Immature natural killer cell (primary cell): ENCODE measurements at regions not wholly inside any gene's neighbourhood (a gene's known extent, or its start where the extent isn't known, plus 50 kb on each side); places are given as distances from the start of the nearest gene placed in this dataset.

Experiments used
- DNase-seq, 3 donors: peaks; one replicate each; pipeline ENCODE4 v3.0.0; 2022; ENCODE audit warnings: mixed read lengths in 1 of 3
- H3K27ac Mint-ChIP-seq, 6 donors: one replicate each; pipeline ENCODE4 v1.8.0; 2020; ENCODE audit warnings: mixed read lengths in 6 of 6, mild to moderate bottlenecking in 5 of 6, inconsistent platforms in 4 of 6, moderate library complexity in 3 of 6
- H3K27me3 Mint-ChIP-seq, 3 donors: one replicate each; pipeline ENCODE4 v1.8.0; 2020 to 2021; ENCODE audit warnings: low read depth in 3 of 3, mild to moderate bottlenecking in 3 of 3, mixed read lengths in 3 of 3, moderate library complexity in 3 of 3, inconsistent platforms in 1 of 3
- H3K36me3 Mint-ChIP-seq, 3 donors: one replicate each; pipeline ENCODE4 v1.8.0; 2020; ENCODE audit warnings: mixed read lengths in 3 of 3, inconsistent platforms in 2 of 3, mild to moderate bottlenecking in 2 of 3
- H3K4me1 Mint-ChIP-seq, 2 donors: one replicate each; pipeline ENCODE4 v1.8.0; 2020; ENCODE audit warnings: inconsistent platforms in 2 of 2, mild to moderate bottlenecking in 2 of 2, mixed read lengths in 2 of 2, moderate library complexity in 1 of 2
- H3K4me3 Mint-ChIP-seq, 5 donors: one replicate each; pipeline ENCODE4 v1.8.0; 2020; ENCODE audit warnings: mild to moderate bottlenecking in 5 of 5, mixed read lengths in 5 of 5, inconsistent platforms in 3 of 5, moderate library complexity in 3 of 5
- H3K9me3 Mint-ChIP-seq, 6 donors: one replicate each; pipeline ENCODE4 v1.8.0; 2020; ENCODE audit warnings: mild to moderate bottlenecking in 6 of 6, mixed read lengths in 6 of 6, inconsistent platforms in 4 of 6, moderate library complexity in 3 of 6

DNA sequence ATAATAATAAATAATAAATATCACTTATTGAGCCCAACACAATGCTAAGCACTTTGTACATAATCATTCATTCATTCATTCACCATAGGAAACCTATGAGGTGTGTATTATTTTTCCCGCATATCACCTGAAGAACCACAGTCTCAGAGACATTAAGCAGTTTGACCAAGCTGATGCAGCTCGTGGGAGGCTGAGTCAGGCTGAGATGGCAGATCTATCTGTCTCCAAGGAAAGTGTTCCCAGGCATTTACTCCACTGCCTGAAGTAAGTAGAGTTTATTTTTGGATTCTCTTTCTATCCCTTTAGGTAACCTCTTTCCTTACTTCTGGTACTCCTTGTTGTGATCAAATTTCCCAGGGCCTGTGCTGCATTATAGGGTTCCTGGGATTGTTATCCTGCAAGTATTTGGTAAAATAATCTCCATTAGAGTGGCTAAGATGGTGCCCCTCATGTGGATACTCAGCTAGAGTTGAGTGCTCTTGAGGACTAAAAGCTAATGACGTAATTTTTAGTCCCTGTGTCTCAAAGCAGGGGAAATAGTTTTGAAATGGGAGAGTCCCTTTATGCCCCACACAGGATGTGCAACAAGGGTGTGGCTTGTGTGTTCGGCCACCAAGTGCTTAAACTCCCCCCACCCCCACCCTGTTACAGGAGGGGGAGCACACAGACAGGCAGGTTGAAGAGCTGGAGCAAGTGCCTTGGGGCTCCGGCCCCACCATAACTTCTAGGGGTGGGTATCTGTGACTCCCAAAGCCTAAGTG, 467.0 kb downstream of the STIM2 start:
- Mint-ChIP-seq H3K27me3 (peaks cover 0 to 2% (median 0%) of the 10 kb centered on the region in 3 donors), H3K27ac (no peak overlapping the region), H3K4me1 (no peaks in the 10 kb centered on the region), H3K36me3 (no peaks in the 10 kb centered on the region), H3K9me3 (peaks cover 0 to 3% (median 0%) of the 10 kb centered on the region in 6 donors), H3K4me3 (no peak overlapping the region)
- DNase-seq, result no peak

DNA sequence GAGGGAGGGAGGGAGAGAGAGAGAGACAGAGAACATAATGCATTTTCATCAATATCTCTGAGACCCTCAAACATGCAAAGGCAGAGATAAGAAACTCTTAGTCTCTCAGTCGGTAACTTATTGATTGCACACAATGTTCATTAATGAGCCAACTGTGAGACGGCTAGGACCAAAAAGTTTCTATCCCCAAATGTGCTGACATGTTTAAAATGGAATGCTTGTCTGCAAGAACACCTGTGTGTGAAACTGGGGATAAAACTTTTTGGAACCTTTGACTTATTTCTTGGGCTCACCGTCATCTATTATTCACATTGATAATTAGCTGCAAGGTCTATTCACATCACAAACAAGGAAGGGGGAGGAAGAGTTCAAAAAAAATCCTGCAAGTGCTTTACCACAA, 477.9 kb downstream of the STIM2 start:
- Mint-ChIP-seq H3K4me1 (no peaks in the 10 kb centered on the region), H3K36me3 (no peaks in the 10 kb centered on the region), H3K9me3 (peaks cover 0 to 5% (median 0%) of the 10 kb centered on the region in 6 donors), H3K27me3 (peaks cover 0 to 3% (median 0%) of the 10 kb centered on the region in 3 donors), H3K27ac (no peak overlapping the region), H3K4me3 (no peak overlapping the region)
- no peak for DNase-seq

DNA sequence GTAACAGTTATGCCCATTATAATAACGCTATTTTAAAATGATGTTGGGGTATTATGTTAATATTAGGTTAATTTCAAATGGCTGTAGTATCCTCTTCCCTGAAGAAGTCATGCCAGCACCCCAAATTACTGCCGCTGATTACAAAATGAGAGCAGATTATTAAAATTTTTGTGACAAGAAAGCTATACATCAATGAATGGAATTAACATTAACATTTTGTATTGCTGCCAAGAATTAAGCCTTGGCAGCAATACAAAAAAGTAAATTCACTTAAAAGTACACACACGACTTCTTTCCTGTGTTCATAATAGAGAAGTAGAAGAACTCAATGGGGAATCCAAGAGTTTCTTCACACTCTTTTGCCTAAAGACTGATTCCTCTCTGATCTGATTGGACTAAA, 482.8 kb downstream of the STIM2 start:
- peaks cover 0 to 2% (median 0%) of the 10 kb centered on the region in 3 donors for H3K27me3 Mint-ChIP-seq
- H3K9me3 Mint-ChIP-seq, result peaks cover 0 to 3% (median 0%) of the 10 kb centered on the region in 6 donors
- no peaks in the 10 kb centered on the region for H3K36me3 Mint-ChIP-seq
- H3K4me3 Mint-ChIP-seq, result no peak overlapping the region
- no peak for DNase-seq
- no peak overlapping the region for H3K27ac Mint-ChIP-seq
- H3K4me1 Mint-ChIP-seq, result no peaks in the 10 kb centered on the region

DNA sequence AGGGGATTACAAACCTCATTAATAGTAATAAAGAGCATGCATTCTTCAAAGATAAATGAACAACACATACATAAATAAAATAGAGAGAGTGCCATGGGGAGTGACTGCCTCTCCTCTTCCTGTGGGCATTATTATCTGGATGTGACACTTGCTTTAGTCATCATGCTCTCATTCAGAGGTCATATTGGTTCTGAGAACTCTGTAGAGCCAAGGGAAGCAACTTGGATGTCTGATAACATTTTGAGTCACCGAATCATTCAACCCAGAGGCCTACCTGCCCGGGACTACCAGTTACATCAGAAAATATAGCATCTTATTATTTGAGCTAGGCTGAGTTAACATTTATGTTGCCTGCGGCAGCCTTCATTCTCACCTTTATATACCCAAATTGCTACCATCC, 489.5 kb downstream of the STIM2 start:
- no peak overlapping the region for H3K4me3 Mint-ChIP-seq
- peaks cover 0 to 6% (median 2%) of the 10 kb centered on the region in 6 donors for H3K9me3 Mint-ChIP-seq
- H3K4me1 Mint-ChIP-seq, result no peaks in the 10 kb centered on the region
- H3K36me3 Mint-ChIP-seq, result no peaks in the 10 kb centered on the region
- peaks cover 0 to 2% (median 0%) of the 10 kb centered on the region in 3 donors for H3K27me3 Mint-ChIP-seq
- no peak for DNase-seq
- no peak overlapping the region for H3K27ac Mint-ChIP-seq

DNA sequence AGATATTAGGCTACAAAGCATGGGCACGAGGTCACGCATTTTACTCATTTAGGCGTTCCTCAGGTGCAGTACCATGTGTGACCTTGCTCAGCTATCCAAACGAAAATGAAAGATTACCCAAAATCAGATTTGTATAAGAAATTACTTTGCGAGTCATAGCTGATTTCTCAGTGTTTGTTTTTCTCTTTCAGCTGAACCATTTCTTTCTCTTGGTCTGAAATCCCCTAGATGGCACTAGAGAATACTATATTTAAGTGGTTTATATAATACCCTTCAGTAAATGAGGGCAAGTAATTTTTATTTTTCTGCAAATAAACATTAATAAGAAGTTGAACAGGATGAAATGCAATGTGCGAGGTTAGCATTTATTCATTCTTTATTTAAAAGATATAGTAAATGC, 496.6 kb downstream of the STIM2 start:
- Mint-ChIP-seq H3K4me1 (no peaks in the 10 kb centered on the region), H3K27ac (no peak overlapping the region), H3K27me3 (peaks cover 0 to 1% (median 0%) of the 10 kb centered on the region in 3 donors), H3K9me3 (peaks cover 0 to 16% (median 2%) of the 10 kb centered on the region in 6 donors), H3K4me3 (no peak overlapping the region), H3K36me3 (no peaks in the 10 kb centered on the region)
- no peak for DNase-seq

DNA sequence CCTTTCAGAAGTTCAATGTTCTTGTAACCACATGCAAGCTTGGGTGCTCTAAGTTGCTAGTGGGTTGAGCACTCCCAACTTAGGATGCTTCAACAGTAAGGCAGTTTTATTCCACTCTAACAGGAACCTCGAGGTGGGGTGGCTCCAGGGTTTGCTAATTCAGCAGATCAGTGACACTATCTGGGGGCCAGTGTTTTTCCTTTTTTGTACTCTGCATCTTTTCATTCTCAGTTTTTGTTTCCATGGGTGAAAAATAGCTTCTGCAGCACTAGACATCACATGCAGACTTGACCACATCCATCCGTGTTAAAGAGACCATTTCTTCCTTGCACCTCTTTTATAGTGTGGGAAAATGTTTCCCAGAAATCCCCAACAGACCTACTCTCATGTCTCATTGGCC, 497.6 kb downstream of the STIM2 start:
- DNase-seq, result no peak
- no peaks in the 10 kb centered on the region for H3K36me3 Mint-ChIP-seq
- peaks cover 0 to 16% (median 2%) of the 10 kb centered on the region in 6 donors for H3K9me3 Mint-ChIP-seq
- no peak overlapping the region for H3K27ac Mint-ChIP-seq
- no peak overlapping the region for H3K4me3 Mint-ChIP-seq
- H3K27me3 Mint-ChIP-seq, result peaks cover 0 to 1% (median 0%) of the 10 kb centered on the region in 3 donors
- H3K4me1 Mint-ChIP-seq, result no peaks in the 10 kb centered on the region

DNA sequence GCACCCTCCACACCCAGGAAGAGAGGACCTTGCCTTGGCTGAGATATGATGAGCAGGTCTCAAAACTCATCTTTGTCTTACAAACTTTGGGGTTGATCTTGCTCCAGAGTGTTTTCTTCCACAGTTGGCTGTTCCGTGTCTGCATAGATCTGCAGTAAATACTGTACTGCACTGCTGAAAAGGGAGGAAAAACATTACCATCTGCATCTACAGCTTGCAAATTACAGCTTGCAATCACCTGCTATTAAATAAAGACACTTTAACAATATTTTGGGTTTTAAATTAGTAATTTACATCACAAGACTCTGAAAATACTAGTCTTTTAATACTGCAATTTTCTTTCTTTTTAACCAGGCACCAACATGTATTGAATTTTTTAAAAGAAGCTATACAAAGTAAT, 499.5 kb downstream of the STIM2 start:
- Mint-ChIP-seq H3K27ac (no peak overlapping the region), H3K9me3 (peaks cover 0 to 13% (median 4%) of the 10 kb centered on the region in 6 donors), H3K27me3 (peaks cover 0 to 1% (median 0%) of the 10 kb centered on the region in 3 donors), H3K36me3 (no peaks in the 10 kb centered on the region), H3K4me1 (no peaks in the 10 kb centered on the region), H3K4me3 (no peak overlapping the region)
- DNase-seq, result no peak

DNA sequence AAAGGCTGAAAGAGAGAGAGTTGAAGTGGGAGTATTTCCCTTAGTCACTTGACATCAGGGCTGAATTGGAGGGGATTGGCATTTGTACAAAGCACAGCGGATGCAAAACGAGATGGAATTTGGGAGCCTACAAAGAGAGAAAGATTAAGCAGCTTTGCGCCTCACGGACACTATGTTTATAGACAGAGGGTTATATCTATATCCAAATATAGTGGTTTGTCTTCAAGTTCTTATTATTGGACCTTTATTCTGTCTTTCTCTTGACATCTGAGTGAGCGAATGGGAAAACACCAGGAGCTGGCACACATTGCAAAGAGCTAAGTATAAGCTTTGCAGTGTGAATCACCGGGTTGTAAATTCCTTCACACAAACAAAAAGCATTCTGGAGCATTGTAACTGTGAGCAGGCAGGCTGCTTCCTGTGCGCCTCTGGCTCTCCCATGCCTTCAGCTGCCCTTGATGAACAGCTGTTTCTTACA, 500.2 kb downstream of the STIM2 start:
- Mint-ChIP-seq H3K4me1 (no peaks in the 10 kb centered on the region), H3K4me3 (no peak overlapping the region), H3K27me3 (peaks cover 0 to 1% (median 0%) of the 10 kb centered on the region in 3 donors), H3K36me3 (no peaks in the 10 kb centered on the region), H3K27ac (no peak overlapping the region), H3K9me3 (peaks cover 0 to 13% (median 4%) of the 10 kb centered on the region in 6 donors)
- no peak for DNase-seq

DNA sequence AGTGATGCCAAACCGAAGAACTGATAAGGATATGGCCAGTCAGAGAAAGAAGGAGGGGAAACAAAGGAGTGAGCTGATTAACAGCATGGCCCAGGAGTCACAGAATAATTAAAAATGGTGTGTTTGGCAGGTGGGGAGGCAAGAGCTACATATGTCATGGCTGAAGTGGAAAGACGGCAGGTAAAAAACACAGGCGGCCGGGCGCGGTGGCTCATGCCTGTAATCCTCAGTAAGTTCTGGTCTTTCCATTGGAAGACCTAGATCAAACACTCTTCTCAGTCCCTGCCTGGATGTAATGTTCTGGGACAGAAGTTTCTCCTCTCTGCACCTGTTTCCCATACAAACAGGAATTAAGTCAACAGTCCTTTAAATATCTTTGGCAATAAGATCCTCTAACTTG, 503.9 kb downstream of the STIM2 start:
- Mint-ChIP-seq H3K4me3 (no peak overlapping the region), H3K4me1 (no peaks in the 10 kb centered on the region), H3K9me3 (peaks cover 0 to 5% (median 1%) of the 10 kb centered on the region in 6 donors), H3K27me3 (peaks cover 0 to 3% (median 0%) of the 10 kb centered on the region in 3 donors), H3K27ac (no peak overlapping the region), H3K36me3 (no peaks in the 10 kb centered on the region)
- no peak for DNase-seq

DNA sequence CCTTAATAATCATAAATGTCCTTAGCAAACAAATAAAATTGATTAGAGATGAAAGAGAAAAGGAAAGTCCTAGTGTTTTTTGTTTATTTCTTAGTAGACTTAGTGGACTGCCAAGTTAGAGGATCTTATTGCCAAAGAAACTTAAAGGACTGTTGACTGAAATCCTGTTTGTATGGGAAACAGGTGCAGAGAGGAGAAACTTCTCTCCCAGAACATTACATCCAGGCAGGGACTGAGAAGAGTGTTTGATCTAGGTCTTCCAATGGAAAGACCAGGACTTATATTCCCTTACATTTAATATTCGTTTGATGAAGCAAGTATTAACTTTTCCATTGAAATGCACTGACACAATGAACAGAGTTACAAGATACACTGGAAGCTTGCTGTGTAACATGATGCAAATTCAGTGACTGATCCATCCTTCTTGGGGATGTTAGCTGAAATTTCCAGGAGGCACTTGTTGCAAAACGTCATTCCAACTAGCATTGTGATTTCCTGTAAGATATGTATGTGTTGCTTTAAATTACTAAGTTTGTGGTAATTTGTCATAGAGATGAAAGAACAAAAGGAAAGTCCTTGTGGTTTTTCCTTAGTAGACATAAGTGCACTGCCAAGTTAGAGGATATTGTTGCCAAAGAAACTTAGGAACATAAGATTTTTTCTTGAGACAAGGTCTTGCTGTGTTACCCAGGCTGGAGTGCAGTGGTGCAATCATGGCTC, 505.6 kb downstream of the STIM2 start:
- no peak overlapping the region for H3K4me3 Mint-ChIP-seq

DNA sequence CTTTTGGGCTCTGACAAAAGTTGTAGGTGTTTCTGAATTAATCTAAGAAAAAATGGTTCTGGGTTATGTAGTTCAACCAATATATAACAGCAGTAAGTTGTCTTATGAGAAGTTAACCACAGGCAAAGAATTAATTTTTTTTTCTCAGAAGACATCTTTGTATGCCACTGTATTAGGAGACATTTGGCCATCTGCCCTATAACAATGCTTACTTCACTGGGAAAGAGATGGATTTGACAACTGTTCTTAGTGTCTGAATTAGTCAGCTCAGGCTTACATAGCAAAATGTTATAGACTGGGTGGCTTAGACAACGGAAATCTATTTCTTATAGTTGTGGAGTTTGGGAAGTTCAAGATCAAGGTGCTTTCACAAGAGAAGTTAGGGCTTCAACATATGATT, 508.1 kb downstream of the STIM2 start:
- H3K4me1 Mint-ChIP-seq, result no peaks in the 10 kb centered on the region

More for the DNA sequence above, 505.6 kb downstream of the STIM2 start:
- H3K9me3 Mint-ChIP-seq, result peaks cover 0 to 5% (median 1%) of the 10 kb centered on the region in 6 donors
- H3K36me3 Mint-ChIP-seq, result no peaks in the 10 kb centered on the region
- H3K27ac Mint-ChIP-seq, result no peak overlapping the region
- H3K4me1 Mint-ChIP-seq, result no peaks in the 10 kb centered on the region
- no peak for DNase-seq
- peaks cover 0 to 3% (median 2%) of the 10 kb centered on the region in 3 donors for H3K27me3 Mint-ChIP-seq

DNA sequence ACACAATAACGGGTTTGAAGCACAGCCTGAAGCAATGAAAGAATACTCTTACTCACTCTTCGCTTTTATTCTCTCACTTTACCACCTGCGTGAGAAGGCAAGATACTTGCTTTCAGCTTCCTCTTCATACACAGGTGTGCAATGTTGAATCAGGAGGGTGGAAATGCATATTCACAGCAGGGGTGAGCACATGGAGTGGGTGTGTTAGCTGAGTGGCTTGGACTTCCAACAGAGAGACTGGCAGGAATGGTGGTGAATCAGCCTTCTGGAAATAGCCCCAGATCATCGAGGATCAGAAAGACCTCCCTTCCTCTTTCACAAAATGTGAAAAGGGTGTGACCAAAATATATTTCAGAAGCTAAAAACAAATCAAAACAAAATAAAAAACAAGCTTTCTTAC, 521.2 kb downstream of the STIM2 start:
- H3K36me3 Mint-ChIP-seq, result peaks cover 0 to 3% (median 0%) of the 10 kb centered on the region in 3 donors
- H3K4me1 Mint-ChIP-seq, result no peaks in the 10 kb centered on the region
- peaks cover 0 to 1% (median 0%) of the 10 kb centered on the region in 3 donors for H3K27me3 Mint-ChIP-seq

More for the DNA sequence above, 508.1 kb downstream of the STIM2 start:
- H3K9me3 Mint-ChIP-seq, result peaks cover 0 to 4% (median 0%) of the 10 kb centered on the region in 6 donors
- H3K36me3 Mint-ChIP-seq, result no peaks in the 10 kb centered on the region
- H3K27ac Mint-ChIP-seq, result no peak overlapping the region
- H3K4me3 Mint-ChIP-seq, result no peak overlapping the region
- peaks cover 0 to 3% (median 2%) of the 10 kb centered on the region in 3 donors for H3K27me3 Mint-ChIP-seq
- no peak for DNase-seq

DNA sequence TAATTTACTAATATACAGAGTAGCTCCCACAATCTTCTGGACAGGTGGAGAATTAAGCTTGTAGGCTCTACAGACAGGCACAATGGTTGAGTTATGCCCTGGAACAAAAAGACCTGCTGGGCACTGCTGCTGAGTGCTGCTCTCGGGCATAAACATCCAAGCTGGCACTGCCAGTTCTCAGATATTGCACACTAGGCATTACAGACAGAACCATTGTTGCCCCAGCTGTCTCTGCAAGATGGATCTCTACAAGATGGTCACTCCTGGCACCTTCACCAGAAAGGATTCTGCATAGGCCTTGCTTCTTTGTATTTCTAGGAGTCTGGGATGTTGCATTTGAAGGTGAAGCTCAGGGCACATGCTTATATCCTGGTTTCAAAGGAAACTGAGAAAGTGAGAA, 527.1 kb downstream of the STIM2 start:
- peaks cover 0 to 17% (median 2%) of the 10 kb centered on the region in 6 donors for H3K9me3 Mint-ChIP-seq
- H3K4me1 Mint-ChIP-seq, result no peaks in the 10 kb centered on the region
- H3K36me3 Mint-ChIP-seq, result no peaks in the 10 kb centered on the region
- H3K27me3 Mint-ChIP-seq, result peaks cover 0 to 2% (median 1%) of the 10 kb centered on the region in 3 donors
- no peak for DNase-seq
- no peak overlapping the region for H3K4me3 Mint-ChIP-seq
- H3K27ac Mint-ChIP-seq, result no peak overlapping the region

More for the DNA sequence above, 521.2 kb downstream of the STIM2 start:
- Mint-ChIP-seq H3K4me3 (no peak overlapping the region), H3K27ac (no peak overlapping the region), H3K9me3 (peaks cover 5 to 28% (median 8%) of the 10 kb centered on the region in 6 donors)
- DNase-seq, result no peak

DNA sequence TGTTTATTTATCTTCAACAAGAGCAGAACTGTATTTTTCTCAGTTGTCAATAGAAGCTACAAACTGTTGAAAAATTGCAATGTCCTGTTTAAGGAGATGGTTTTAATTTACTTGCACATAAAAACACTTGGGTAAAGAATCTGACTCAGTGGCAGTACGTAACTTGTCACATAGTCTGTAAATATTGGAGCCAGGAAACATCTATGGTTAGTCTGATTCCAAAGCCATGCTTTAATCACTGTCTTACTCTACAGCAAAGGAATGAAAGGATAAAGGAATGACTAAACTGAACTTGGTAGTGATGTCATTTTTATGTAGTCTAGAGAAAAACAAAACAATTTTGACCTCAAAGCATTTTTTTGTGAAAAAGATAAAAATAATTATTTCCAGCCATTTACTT, 537.2 kb downstream of the STIM2 start:
- Mint-ChIP-seq H3K4me3 (no peak overlapping the region), H3K27ac (no peak overlapping the region), H3K27me3 (peaks cover 0 to 4% (median 0%) of the 10 kb centered on the region in 3 donors), H3K36me3 (no peaks in the 10 kb centered on the region), H3K9me3 (peaks cover 5 to 26% (median 10%) of the 10 kb centered on the region in 6 donors), H3K4me1 (no peaks in the 10 kb centered on the region)
- DNase-seq, result no peak
